ENCODE measurements at regions not wholly inside any gene's neighbourhood (a gene's known extent, or its start where the extent isn't known, plus 50 kb on each side); places are given as distances from the start of the nearest gene placed in this dataset.

DNA sequence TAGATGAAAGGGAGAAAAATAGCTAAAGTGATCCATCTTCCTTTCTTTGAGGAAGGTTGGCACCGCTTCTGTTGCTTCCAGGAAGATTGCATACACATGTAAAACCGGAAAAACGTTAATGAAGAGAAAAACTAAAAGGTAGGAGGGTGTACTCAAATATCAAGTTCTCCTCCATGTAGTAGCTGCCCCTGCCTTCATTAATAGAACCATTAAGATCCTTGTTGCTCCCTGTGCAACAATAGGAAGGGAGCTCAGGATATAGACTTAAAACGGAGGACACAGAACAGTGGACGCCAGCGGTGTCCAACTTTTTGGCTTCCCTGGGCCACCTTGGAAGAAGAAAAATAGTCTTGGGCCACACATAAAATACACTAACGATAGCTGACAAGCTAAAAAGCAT, 118.9 kb downstream of the TMEM174 start:
- Histone ChIP-seq H3K27ac (ENCODE audit: low read length) (no peak overlapping the region), H3K4me3 (ENCODE audit: low read length) (no peak overlapping the region), H3K4me1 (ENCODE audit: control insufficient read depth, insufficient read depth, low read length) (peaks cover 1% of the 10 kb centered on the region; the same call in 1 of the 2 replicates), H3K27me3 (ENCODE audit: control insufficient read depth, insufficient read depth, low read length) (peaks cover 17% of the 10 kb centered on the region), H3K9me3 (ENCODE audit: control insufficient read depth, insufficient read depth, low read length) (no peaks in the 10 kb centered on the region), H3K36me3 (ENCODE audit: control insufficient read depth, insufficient read depth, low read length) (no peaks in the 10 kb centered on the region)
- no CpG with 5 or more reads among the region's 7 CpGs for WGBS (ENCODE audit: insufficient coverage, insufficient read length)
- no peak for DNase-seq (ENCODE audit: low read depth, low spot score)

DNA sequence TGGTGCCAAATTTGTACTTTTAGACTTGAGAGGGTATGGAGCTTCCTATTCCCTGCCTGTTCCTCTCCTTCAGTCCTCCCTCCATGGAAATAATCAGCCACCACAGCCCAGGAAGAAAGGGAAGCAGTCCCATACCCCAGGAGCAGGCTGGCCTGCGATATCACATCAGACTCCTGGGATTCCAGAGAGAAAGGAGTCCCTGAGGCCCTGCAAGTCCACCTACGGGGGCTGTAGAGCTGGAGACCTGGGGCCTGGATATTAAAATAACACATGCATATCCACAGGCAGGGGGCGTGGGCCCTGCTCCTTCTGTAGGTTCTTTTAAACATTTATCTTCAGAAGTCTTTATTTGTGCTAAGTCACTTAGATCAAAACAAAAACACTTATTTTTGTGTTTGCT, 117.2 kb downstream of the TMEM174 start:
- no CpG with 5 or more reads among the region's 3 CpGs for WGBS (ENCODE audit: insufficient coverage, insufficient read length)

DNA sequence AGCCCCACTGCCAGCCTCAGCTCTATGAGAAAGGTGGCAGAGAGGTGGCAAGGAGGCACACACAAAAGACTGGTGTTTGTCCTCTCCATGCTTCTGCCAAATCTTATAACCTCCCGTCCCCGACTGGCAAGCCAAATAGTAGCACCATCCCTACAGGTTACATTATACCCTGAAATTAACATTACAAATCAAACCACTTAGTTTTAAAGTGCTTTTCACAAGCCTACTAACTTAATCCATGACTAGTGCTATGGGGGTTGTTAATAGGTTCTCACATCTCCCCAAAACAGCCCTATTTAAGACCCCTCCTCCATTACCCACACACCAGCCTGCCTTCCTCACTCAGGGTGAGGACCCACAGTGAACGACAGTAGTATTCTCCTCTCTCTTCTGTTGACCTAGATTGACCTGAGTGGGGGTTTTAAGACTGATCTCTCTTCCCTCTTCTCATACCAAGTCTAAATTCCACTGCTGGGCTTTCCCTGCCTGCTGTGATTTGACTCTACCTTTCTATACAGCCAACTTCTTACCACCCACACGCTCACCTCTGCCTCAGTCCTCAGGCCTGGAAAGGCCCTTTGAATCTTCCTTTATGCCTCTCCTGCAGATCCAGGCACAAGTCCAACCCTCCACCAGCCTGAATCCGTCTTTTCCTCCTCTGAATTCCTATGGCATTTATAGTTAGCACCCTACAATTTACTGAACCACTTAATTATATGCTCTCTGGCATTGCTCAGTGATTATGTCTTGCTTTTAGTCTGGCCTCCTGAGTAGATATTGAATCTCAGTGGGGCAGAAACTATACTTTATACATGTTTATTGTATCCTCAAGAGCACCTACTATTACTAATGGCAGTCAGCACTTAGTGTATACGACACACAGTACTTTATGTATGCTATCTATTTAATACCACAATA, 116.1 kb downstream of the TMEM174 start:
- no peak overlapping the region for H3K27ac ChIP-seq (ENCODE audit: low read length)
- peaks cover 3% of the 10 kb centered on the region; the same call in 1 of the 2 replicates for H3K27me3 ChIP-seq (ENCODE audit: control insufficient read depth, insufficient read depth, low read length)
- no peaks in the 10 kb centered on the region for H3K36me3 ChIP-seq (ENCODE audit: control insufficient read depth, insufficient read depth, low read length)
- H3K4me1 ChIP-seq (ENCODE audit: control insufficient read depth, insufficient read depth, low read length): peaks cover 1% of the 10 kb centered on the region; the same call in 1 of the 2 replicates
- H3K9me3 ChIP-seq (ENCODE audit: control insufficient read depth, insufficient read depth, low read length): no peaks in the 10 kb centered on the region
- no CpG with 5 or more reads among the region's 6 CpGs for WGBS (ENCODE audit: insufficient coverage, insufficient read length)
- no peak overlapping the region for H3K4me3 ChIP-seq (ENCODE audit: low read length)
- DNase-seq (ENCODE audit: low read depth, low spot score): no peak

More for the DNA sequence above, 117.2 kb downstream of the TMEM174 start:
- no peaks in the 10 kb centered on the region for H3K9me3 ChIP-seq (ENCODE audit: control insufficient read depth, insufficient read depth, low read length)
- no peak for DNase-seq (ENCODE audit: low read depth, low spot score)
- no peak overlapping the region for H3K4me3 ChIP-seq (ENCODE audit: low read length)
- H3K4me1 ChIP-seq (ENCODE audit: control insufficient read depth, insufficient read depth, low read length): peaks cover 1% of the 10 kb centered on the region; the same call in 1 of the 2 replicates
- H3K27me3 ChIP-seq (ENCODE audit: control insufficient read depth, insufficient read depth, low read length): peaks cover 4% of the 10 kb centered on the region; the same call in 1 of the 2 replicates
- no peaks in the 10 kb centered on the region for H3K36me3 ChIP-seq (ENCODE audit: control insufficient read depth, insufficient read depth, low read length)
- H3K27ac ChIP-seq (ENCODE audit: low read length): no peak overlapping the region

DNA sequence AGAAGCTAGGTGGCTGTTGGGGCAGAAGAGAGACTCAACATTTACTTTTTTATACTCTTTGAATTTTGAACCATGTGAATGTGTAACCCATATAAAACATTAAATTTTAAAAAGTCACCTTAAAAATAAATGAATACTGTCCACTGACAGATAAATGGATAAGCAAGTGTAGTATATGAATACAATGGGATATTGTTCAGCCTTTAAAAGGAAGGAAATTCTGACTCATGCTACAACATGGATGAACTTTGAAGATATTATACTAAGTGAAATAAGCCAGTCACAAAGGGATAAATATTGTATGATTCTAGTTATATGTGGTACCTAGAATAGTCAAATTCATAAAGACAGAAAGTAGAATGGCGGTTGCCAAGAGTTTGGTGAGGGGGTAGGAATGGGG, 113.9 kb downstream of the TMEM174 start:
- Histone ChIP-seq H3K4me3 (ENCODE audit: low read length) (no peak overlapping the region), H3K27me3 (ENCODE audit: control insufficient read depth, insufficient read depth, low read length) (peaks cover 3% of the 10 kb centered on the region; the same call in 1 of the 2 replicates), H3K9me3 (ENCODE audit: control insufficient read depth, insufficient read depth, low read length) (no peaks in the 10 kb centered on the region), H3K27ac (ENCODE audit: low read length) (no peak overlapping the region), H3K4me1 (ENCODE audit: control insufficient read depth, insufficient read depth, low read length) (peaks cover 4% of the 10 kb centered on the region), H3K36me3 (ENCODE audit: control insufficient read depth, insufficient read depth, low read length) (no peaks in the 10 kb centered on the region)
- no CpG with 5 or more reads among the region's 1 CpG for WGBS (ENCODE audit: insufficient coverage, insufficient read length)
- no peak for DNase-seq (ENCODE audit: low read depth, low spot score)

DNA sequence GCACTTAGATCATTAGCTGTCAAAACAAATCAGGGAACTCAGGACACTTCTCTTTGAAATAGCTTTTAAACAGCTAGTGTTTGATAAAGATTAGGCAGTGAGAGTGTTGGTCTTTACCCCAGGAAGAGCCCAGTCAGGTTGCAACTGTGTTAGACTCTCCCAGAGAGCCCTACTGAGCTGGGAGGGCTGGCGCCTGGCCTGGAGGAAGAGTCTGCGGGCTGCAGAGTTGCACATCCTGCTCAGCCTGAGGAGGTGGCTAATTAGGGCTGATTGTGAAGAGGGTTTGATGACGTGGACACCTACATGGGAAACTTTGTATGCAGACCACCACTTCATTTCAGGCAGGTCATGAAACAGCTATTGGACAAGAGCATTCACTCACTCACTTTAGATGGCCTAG, 112.0 kb downstream of the TMEM174 start:
- no peak for DNase-seq (ENCODE audit: low read depth, low spot score)
- Histone ChIP-seq H3K36me3 (ENCODE audit: control insufficient read depth, insufficient read depth, low read length) (no peaks in the 10 kb centered on the region), H3K27ac (ENCODE audit: low read length) (no peak overlapping the region), H3K27me3 (ENCODE audit: control insufficient read depth, insufficient read depth, low read length) (no peaks in the 10 kb centered on the region), H3K9me3 (ENCODE audit: control insufficient read depth, insufficient read depth, low read length) (no peaks in the 10 kb centered on the region), H3K4me1 (ENCODE audit: control insufficient read depth, insufficient read depth, low read length) (peaks cover 7% of the 10 kb centered on the region), H3K4me3 (ENCODE audit: low read length) (no peak overlapping the region)
- WGBS (ENCODE audit: insufficient coverage, insufficient read length): no CpG with 5 or more reads among the region's 3 CpGs

DNA sequence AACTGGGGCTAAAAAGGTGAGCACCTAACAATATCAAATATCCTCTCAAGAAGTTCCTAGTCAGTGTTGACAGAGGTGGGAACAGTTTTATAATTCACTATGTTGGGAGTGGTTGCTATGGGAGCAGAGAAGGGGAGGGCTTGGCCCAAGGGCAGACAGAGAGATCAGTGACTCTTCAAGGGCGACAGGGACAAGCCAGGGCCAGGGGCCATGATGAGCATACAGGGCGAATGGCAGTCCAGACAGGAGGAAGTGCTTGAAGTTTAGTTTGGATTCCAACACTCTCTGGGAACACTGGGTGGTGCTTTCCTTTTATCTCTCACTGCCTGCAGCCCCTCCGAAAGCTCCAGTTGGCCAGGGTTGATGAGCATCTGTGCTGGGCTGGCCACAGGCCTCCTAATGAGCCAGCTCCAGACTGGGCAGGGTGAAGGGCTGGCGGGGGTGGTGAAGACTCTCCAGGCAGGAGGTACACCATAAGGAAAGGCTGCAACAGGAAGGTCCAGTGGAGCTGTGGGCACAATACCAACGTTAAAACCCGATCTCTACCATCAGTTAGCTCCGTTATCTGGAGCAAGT, 111.3 kb downstream of the TMEM174 start:
- no peak for DNase-seq (ENCODE audit: low read depth, low spot score)
- H3K36me3 ChIP-seq (ENCODE audit: control insufficient read depth, insufficient read depth, low read length): no peaks in the 10 kb centered on the region

DNA sequence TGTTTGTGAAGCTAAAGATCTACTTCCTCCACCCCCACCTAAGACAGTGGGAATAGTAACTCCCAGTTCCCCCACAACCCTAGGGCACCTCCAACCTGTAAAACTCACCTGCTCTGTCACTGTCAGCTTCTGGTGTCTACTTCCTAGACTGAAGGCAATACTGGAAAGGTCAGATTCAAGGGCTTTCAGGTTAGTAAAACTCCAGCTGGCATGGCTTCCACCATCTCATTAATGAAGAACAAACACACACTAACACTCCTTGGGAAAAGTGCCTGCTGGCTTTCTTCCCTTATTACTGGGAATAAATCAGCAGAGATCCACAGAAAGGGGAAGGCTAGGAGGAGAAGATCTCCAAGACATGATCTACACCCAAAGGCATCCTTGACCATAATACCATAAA, 109.9 kb downstream of the TMEM174 start:
- Histone ChIP-seq H3K27ac (ENCODE audit: low read length) (no peak overlapping the region), H3K9me3 (ENCODE audit: control insufficient read depth, insufficient read depth, low read length) (no peaks in the 10 kb centered on the region), H3K27me3 (ENCODE audit: control insufficient read depth, insufficient read depth, low read length) (no peaks in the 10 kb centered on the region), H3K4me1 (ENCODE audit: control insufficient read depth, insufficient read depth, low read length) (peaks cover 6% of the 10 kb centered on the region), H3K4me3 (ENCODE audit: low read length) (no peak overlapping the region), H3K36me3 (ENCODE audit: control insufficient read depth, insufficient read depth, low read length) (no peaks in the 10 kb centered on the region)
- no peak for DNase-seq (ENCODE audit: low read depth, low spot score)

More for the DNA sequence above, 111.3 kb downstream of the TMEM174 start:
- Histone ChIP-seq H3K27me3 (ENCODE audit: control insufficient read depth, insufficient read depth, low read length) (no peaks in the 10 kb centered on the region), H3K4me3 (ENCODE audit: low read length) (no peak overlapping the region), H3K9me3 (ENCODE audit: control insufficient read depth, insufficient read depth, low read length) (no peaks in the 10 kb centered on the region), H3K27ac (ENCODE audit: low read length) (no peak overlapping the region), H3K4me1 (ENCODE audit: control insufficient read depth, insufficient read depth, low read length) (peaks cover 7% of the 10 kb centered on the region)
- no CpG with 5 or more reads among the region's 7 CpGs for WGBS (ENCODE audit: insufficient coverage, insufficient read length)

DNA sequence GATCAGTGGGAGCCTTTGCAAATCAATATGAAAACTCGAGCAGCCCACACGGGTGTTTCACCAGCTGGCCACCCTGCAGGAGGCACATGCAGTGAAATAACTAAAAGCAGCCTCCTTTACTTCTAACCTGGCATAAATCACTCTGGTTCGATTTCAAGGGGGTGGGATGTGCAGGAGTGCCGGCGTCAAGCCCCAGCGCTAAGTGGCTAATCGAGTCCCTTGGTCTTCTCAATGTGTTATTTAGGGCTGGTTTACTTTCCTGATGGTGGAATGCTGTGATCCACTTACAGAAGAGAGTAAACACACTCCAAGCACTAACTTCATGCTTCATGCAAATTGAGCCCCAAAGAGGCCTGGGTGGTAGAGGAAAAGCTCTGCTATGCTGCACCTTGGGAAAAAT, 109.4 kb downstream of the TMEM174 start:
- no peaks in the 10 kb centered on the region for H3K9me3 ChIP-seq (ENCODE audit: control insufficient read depth, insufficient read depth, low read length)
- WGBS (ENCODE audit: insufficient coverage, insufficient read length): no CpG with 5 or more reads among the region's 7 CpGs
- H3K36me3 ChIP-seq (ENCODE audit: control insufficient read depth, insufficient read depth, low read length): no peaks in the 10 kb centered on the region
- no peak for DNase-seq (ENCODE audit: low read depth, low spot score)
- peaks cover 6% of the 10 kb centered on the region for H3K4me1 ChIP-seq (ENCODE audit: control insufficient read depth, insufficient read depth, low read length)
- no peak overlapping the region for H3K27ac ChIP-seq (ENCODE audit: low read length)
- H3K27me3 ChIP-seq (ENCODE audit: control insufficient read depth, insufficient read depth, low read length): no peaks in the 10 kb centered on the region
- no peak overlapping the region for H3K4me3 ChIP-seq (ENCODE audit: low read length)

DNA sequence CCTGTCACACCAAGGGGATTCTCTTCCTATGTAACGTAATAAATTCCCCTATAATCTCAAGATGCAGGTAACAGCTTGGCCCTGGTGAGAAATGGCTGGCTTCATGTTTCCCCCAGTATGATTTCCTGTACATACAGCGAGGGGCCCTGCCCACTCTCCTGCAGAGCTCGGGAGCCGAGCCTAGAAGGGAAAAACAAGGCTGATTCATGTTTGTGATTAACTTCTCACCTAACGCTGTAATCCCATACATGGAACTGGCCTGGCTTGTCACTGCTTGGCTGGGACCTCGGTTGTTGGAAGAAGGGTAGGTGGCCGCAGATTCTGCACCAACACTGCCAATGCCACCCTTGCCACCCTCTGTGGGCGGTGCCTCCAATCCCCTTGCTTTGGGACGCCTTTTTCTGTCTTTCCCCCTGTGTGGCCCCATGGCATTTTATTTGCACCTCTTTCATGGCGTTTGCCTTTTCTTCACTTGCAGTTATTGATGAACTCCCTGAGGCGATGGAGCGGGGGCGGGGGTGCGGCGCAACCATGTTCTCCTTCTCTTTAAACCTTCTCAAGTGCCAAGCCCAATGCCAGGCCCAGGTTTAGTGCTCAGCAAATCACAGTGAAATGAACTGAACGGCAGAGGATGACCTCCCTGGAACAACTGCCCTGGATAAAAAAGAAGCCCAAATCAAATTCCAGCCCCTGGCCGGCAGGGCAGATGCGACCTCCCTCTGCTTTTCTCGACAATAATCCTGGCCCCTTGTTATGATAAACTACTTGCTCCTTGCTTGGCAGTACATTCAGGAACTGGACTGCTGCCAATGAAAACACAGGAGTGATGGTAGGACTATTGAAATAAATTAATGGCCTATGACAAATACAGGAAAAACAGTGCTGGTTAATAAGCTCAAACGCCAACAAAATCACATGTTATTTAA, 108.1 kb downstream of the TMEM174 start:
- Histone ChIP-seq H3K36me3 (ENCODE audit: control insufficient read depth, insufficient read depth, low read length) (no peaks in the 10 kb centered on the region), H3K27ac (ENCODE audit: low read length) (no peak overlapping the region), H3K9me3 (ENCODE audit: control insufficient read depth, insufficient read depth, low read length) (no peaks in the 10 kb centered on the region), H3K27me3 (ENCODE audit: control insufficient read depth, insufficient read depth, low read length) (no peaks in the 10 kb centered on the region), H3K4me3 (ENCODE audit: low read length) (no peak overlapping the region), H3K4me1 (ENCODE audit: control insufficient read depth, insufficient read depth, low read length) (peaks cover 6% of the 10 kb centered on the region)
- WGBS (ENCODE audit: insufficient coverage, insufficient read length): no CpG with 5 or more reads among the region's 20 CpGs
- no peak for DNase-seq (ENCODE audit: low read depth, low spot score)

DNA sequence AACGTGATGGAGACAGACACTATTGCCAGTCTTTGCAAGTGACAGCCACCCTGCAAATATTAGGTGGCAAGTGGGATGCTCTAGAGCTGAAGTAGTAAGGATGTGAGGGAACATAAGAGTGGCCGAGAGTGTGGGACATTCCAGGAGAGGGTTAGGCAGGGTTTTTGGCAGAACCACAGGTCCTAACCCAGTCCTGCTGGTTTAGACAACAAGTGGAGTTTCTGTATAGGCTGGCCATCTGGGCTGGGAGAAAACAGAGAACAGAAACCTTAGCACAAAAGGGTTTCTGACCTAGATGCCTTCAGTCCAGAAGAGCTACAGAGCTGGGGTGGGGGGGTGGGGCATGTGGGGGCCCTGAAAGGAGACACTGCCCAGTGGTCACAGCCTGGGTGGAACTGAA, 107.4 kb downstream of the TMEM174 start:
- no peaks in the 10 kb centered on the region for H3K9me3 ChIP-seq (ENCODE audit: control insufficient read depth, insufficient read depth, low read length)
- H3K36me3 ChIP-seq (ENCODE audit: control insufficient read depth, insufficient read depth, low read length): no peaks in the 10 kb centered on the region
- peaks cover 6% of the 10 kb centered on the region for H3K4me1 ChIP-seq (ENCODE audit: control insufficient read depth, insufficient read depth, low read length)
- no peak overlapping the region for H3K27ac ChIP-seq (ENCODE audit: low read length)
- H3K4me3 ChIP-seq (ENCODE audit: low read length): no peak overlapping the region
- no peaks in the 10 kb centered on the region for H3K27me3 ChIP-seq (ENCODE audit: control insufficient read depth, insufficient read depth, low read length)
- no peak for DNase-seq (ENCODE audit: low read depth, low spot score)
- WGBS (ENCODE audit: insufficient coverage, insufficient read length): no CpG with 5 or more reads among the region's 2 CpGs
